Sigmoid colon (tissue), 6 donors: ENCODE measurements at regions not wholly inside any gene's neighbourhood (a gene's known extent, or its start where the extent isn't known, plus 50 kb on each side); places are given as distances from the start of the nearest gene placed in this dataset.

Source experiments
- DNase-seq: peaks from one replicate; pipeline ENCODE4 v3.0.0-alpha.2; 2019
- H3K27ac ChIP-seq, 4 donors: fragments of 200-600 bp; sonication (generic); one replicate each; pipeline ENCODE4 v1.5.1; 2016 to 2019; ENCODE audit warnings: mild to moderate bottlenecking in 1 of 4
- H3K27me3 ChIP-seq, 3 donors: fragments of 200-600 bp; sonication (generic); one replicate each; pipeline ENCODE4 v1.5.1; 2019; ENCODE audit warnings: mild to moderate bottlenecking in 1 of 3
- H3K36me3 ChIP-seq, 4 donors: fragments of 200-600 bp; sonication (generic); one replicate each; pipeline ENCODE4 v1.5.1; 2016 to 2019
- H3K4me1 ChIP-seq, 4 donors: fragments of 200-600 bp; sonication (generic); one replicate each; pipeline ENCODE4 v1.5.1; 2017 to 2019
- H3K4me3 ChIP-seq, 4 donors: fragments of 200-600 bp; sonication (generic); one replicate each; pipeline ENCODE4 v1.5.1; 2017 to 2019; ENCODE audit warnings: mild to moderate bottlenecking in 2 of 4, moderate library complexity in 1 of 4
- H3K9me3 ChIP-seq, 4 donors: fragments of 200-600 bp in 3 of 4; sonication (generic) in 3 of 4; one replicate each; pipeline versions ENCODE4 v1.5.1 to v1.6.1; 2013 to 2019
- CTCF ChIP-seq, 4 experiments: fragments of 450-650 bp in 3 of 4; fragments of 200-600 bp in 1 of 4; IDR thresholded peaks; one replicate each; pipeline ENCODE4 v1.5.1; 2016 to 2019; ENCODE audit warnings: antibody characterized with exemption in 4 of 4, mild to moderate bottlenecking in 3 of 4, moderate library complexity in 2 of 4
- EP300 ChIP-seq, 4 donors: sonication (generic); formaldehyde crosslinking; IDR thresholded peaks; one replicate each; pipeline ENCODE4 v1.6.1; 2017; ENCODE audit warnings: antibody characterized with exemption in 4 of 4
- POLR2A ChIP-seq, 2 donors: fragments of 450-650 bp; IDR thresholded peaks; one replicate each; pipeline ENCODE4 v1.6.1; 2016; ENCODE audit warnings: antibody characterized with exemption in 2 of 2, mild to moderate bottlenecking in 2 of 2, moderate library complexity in 2 of 2
- POLR2AphosphoS5 ChIP-seq, 4 donors: sonication (generic); formaldehyde crosslinking; IDR thresholded peaks; one replicate each; pipeline ENCODE4 v1.6.1; 2017; ENCODE audit warnings: antibody characterized with exemption in 4 of 4
- WGBS, 2 donors: extraction: QIAGEN DNeasy Blood & Tissue Kit; methylation state at CpG; one replicate each; pipeline ENCODE4 v1.1.7; 2013; 5-methylcytosine and 5-hydroxymethylcytosine counted together
- intact Hi-C: fragments of 100-400 bp; cut with DNase I; formaldehyde crosslinking; loops from one replicate; pipeline ENCODE4 v1.15.1; 2023
- donor health status: healthy with polysubstance abuse.
- donor health status: healthy.

DNA sequence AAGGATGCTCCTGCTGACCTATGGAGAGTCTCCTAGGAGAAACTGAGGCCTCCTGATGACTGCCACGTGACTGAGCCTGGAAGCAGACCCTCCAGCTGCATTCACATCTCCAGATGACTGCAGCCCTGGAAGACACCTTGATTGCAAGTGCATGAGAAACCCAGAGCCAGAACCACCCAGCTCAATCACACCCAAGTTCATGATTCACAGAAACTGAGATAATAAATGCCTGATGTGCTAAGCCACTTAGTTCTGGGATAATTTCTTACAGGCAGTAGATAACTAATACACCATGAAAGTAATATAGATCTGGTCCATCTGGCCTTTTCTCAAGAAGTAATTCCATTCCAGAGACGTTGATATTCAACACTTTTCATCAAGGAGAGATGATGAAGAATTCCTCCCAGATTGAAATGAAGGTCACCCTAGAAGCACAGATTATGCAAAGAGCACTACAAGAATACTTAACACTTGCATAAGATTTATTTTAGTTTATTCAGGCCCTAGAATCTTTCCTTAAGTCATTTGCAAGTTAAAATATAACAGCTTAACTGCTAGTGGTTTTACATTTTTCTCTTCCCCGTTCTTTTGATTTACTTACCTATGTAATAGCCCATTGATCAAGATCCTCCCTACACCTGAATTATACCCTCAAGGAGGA, 208.2 kb upstream of the INHBA start:
- Histone ChIP-seq H3K27ac (no peak overlapping the region), H3K36me3 (no peaks in the 10 kb centered on the region), H3K4me1 (peaks cover 0 to 6% (median 4%) of the 10 kb centered on the region in 4 donors), H3K4me3 (no peak overlapping the region), H3K9me3 (no peaks in the 10 kb centered on the region), H3K27me3 (no peaks in the 10 kb centered on the region)
- intact Hi-C loops: no loop called here
- DNase-seq: no peak
- WGBS, 2 donors: 51 to 63% methylated on average over 3 of the region's 3 CpGs
- TF ChIP-seq EP300 (IDR thresholded peaks at IDR 0.05) (no peak), CTCF (IDR thresholded peaks at IDR 0.05) (no peak)

DNA sequence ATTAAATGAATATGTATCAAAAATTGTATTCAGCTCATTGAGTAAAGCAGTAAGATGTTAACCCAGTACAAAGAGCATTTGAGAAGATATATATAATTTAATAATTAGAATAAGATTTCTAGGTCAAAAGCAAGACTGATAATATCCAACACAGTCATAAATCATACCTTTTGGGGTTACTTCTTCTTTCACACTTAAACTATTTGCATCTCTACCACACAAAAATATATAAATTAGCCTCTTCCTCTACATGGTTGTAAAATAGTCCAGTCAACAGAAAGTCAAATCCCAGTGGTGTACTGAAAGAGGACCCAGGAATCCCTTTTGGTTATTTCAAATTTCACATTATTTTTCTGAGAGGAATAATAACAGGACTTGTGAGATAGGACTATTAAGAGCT, 204.6 kb upstream of the INHBA start:
- no peak for DNase-seq
- H3K4me3 ChIP-seq: no peak overlapping the region
- H3K4me1 ChIP-seq: no peaks in the 10 kb centered on the region
- no peaks in the 10 kb centered on the region for H3K36me3 ChIP-seq
- no peaks in the 10 kb centered on the region for H3K27me3 ChIP-seq
- no peaks in the 10 kb centered on the region for H3K9me3 ChIP-seq
- H3K27ac ChIP-seq: no peak overlapping the region
- intact Hi-C loops: no loop called here
- TF ChIP-seq EP300 (IDR thresholded peaks at IDR 0.05) (no peak), CTCF (IDR thresholded peaks at IDR 0.05) (no peak), POLR2A (IDR thresholded peaks at IDR 0.05) (no peak), POLR2AphosphoS5 (IDR thresholded peaks at IDR 0.05) (no peak)

- DNase-seq: no peak
- no peaks in the 10 kb centered on the region for H3K36me3 ChIP-seq
- no peaks in the 10 kb centered on the region for H3K4me1 ChIP-seq
- H3K27ac ChIP-seq: no peak overlapping the region
- intact Hi-C loops: no loop called here
- no peaks in the 10 kb centered on the region for H3K9me3 ChIP-seq
- no peaks in the 10 kb centered on the region for H3K27me3 ChIP-seq
- TF ChIP-seq CTCF (IDR thresholded peaks at IDR 0.05) (no peak), POLR2A (IDR thresholded peaks at IDR 0.05) (no peak), EP300 (IDR thresholded peaks at IDR 0.05) (no peak), POLR2AphosphoS5 (IDR thresholded peaks at IDR 0.05) (no peak)
- no peak overlapping the region for H3K4me3 ChIP-seq
- WGBS, 2 donors: 70 to 84% methylated on average over 2 of the region's 2 CpGs
These were observed 197.6 kb upstream of the INHBA start for GRCh38 chr7:41900532-41900931.

- Histone ChIP-seq H3K4me1 (no peaks in the 10 kb centered on the region), H3K27me3 (no peaks in the 10 kb centered on the region), H3K36me3 (no peaks in the 10 kb centered on the region), H3K4me3 (no peak overlapping the region), H3K27ac (no peak overlapping the region), H3K9me3 (no peaks in the 10 kb centered on the region)
- WGBS, 2 donors: 74 to 75% methylated on average over 4 of the region's 4 CpGs
- TF ChIP-seq POLR2A (IDR thresholded peaks at IDR 0.05) (no peak), POLR2AphosphoS5 (IDR thresholded peaks at IDR 0.05) (no peak), EP300 (IDR thresholded peaks at IDR 0.05) (no peak), CTCF (IDR thresholded peaks at IDR 0.05) (no peak)
- intact Hi-C loops: no loop called here
- no peak for DNase-seq
These were observed 197.0 kb upstream of the INHBA start for GRCh38 chr7:41899823-41900433.

- WGBS, 2 donors: 30 to 75% methylated on average over 2 of the region's 2 CpGs
These were observed 190.8 kb upstream of the INHBA start for GRCh38 chr7:41893656-41894055.

More at GRCh38 chr7:41893656-41894055, 190.8 kb upstream of the INHBA start:
- Histone ChIP-seq H3K27ac (no peak overlapping the region), H3K4me3 (no peak overlapping the region), H3K9me3 (no peaks in the 10 kb centered on the region), H3K4me1 (no peaks in the 10 kb centered on the region), H3K27me3 (no peaks in the 10 kb centered on the region), H3K36me3 (no peaks in the 10 kb centered on the region)
- intact Hi-C loops: no loop called here
- no peak for DNase-seq
- TF ChIP-seq POLR2AphosphoS5 (IDR thresholded peaks at IDR 0.05): no peak
- TF ChIP-seq CTCF (IDR thresholded peaks at IDR 0.05): no peak
- TF ChIP-seq POLR2A (IDR thresholded peaks at IDR 0.05): no peak
- no peak for TF ChIP-seq EP300 (IDR thresholded peaks at IDR 0.05)
